ENCODE measurements at regions not wholly inside any gene's neighbourhood (a gene's known extent, or its start where the extent isn't known, plus 50 kb on each side); places are given as distances from the start of the nearest gene placed in this dataset.

GRCh38 chr2:196224756-196225155, 53.4 kb upstream of the STK17B start:
- no peak for DNase-seq

DNA sequence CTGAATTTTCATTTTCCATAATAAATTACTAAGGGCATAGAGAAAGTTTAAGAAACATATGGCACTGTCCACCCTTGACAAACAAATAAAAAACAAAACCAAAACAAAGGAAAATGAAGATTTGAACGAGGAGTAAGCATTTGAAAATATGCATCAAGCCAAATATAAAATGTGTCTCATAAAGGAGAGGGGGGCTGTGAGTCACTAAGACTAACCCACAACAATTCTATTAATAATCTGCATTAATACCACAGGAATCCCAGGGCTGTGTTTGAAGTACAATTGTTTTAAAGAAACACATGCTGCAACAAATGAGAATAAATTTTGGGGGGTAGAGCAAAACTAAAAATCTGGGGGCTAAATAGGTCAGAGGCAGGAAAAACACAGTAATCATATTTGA, 53.8 kb upstream of the STK17B start:
- DNase-seq, result no peak

- no peak for DNase-seq
Measured at GRCh38 chr2:196226058-196226706, 54.8 kb upstream of the STK17B start.

DNA sequence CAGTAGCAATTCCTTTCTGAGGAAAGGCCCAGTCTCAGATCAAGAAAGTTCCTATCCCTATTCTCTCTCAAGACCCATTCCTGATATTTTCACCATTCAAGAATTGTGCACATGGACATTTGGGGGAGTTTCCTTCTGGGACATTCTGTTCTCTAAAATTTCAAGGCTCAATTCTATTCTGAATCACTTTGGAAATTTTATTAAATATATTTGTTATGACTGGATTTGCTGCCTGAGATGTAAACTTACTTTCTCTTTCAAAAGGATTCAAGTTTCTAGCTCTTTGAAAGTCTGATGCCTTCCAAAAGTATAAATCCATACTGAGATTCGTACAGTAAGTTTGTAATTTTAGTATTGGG, 55.3 kb upstream of the STK17B start:
- no peak for DNase-seq

DNA sequence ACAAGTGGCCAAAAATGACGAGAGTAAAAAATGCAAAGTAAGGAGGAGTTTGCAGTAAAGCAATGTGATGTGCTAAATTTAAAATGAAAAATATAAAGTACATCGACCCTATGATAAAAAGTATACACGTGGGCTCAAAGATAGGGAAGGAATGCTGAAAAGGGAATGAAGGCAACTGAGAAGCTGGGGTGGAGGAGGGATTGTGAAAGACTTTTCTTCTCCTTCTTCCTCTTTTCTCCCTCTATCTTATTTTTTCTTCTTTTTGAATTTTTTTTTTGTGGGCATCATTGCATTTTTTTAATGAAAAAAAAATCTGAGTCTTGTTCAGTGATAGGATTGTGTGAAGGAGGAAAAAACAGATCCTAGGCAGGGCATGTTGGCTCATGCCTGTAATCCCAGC, 57.6 kb upstream of the STK17B start:
- no peak for DNase-seq

GRCh38 chr2:196230061-196230854, 58.9 kb upstream of the STK17B start:
- no peak for DNase-seq

GRCh38 chr2:196233021-196233804, 61.8 kb upstream of the STK17B start:
- no peak for DNase-seq

DNA sequence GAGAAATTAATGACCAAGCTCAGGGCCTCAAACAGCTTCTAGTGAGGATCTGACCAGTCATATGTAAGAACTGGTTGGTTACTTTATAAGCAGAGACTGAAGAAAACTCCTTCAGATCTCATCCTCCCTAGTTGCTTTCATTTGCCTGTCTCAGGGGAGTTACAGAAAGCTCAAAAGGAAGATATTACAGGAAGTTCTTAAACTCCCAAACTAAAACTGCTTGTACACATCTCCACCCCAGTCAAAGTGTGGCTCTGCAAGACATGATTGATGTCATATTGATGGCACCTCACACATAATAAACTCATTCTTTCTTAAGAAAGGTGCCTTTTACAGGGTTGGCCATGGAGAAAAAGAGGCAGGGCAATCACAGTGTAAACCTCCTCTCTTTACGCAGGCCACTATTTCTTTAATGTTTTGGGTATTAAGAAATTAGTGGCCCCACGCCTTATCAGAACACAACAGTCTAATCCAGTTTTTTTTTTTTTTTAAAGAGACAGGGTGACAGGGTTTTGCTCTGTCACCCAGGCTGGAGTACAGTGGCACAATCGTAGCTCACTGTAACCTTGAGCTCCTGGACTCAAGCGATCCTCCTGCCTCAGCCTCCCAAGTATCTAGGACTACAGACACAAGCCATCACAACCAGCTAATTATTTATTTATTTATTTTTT, 62.6 kb upstream of the STK17B start:
- no peak for DNase-seq

DNA sequence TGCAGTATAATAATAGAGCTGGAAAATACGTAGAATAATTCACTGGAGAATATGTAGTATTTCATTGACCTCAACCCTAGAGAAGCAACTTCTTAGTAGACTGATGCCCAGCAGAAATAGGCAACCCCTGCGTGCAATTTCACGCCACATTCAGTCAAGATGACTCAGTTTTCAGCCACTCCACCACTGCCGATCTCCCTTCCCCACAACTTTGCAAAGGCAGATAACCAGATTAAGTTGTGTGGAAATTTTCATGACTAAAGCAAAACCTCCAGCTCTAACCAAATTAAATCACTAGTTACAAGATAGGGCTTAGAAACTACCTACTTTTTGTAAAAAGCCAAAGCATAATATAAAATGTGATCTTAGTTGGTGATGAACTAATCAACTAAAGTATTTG, 63.3 kb upstream of the STK17B start:
- DNase-seq, result no peak

DNA sequence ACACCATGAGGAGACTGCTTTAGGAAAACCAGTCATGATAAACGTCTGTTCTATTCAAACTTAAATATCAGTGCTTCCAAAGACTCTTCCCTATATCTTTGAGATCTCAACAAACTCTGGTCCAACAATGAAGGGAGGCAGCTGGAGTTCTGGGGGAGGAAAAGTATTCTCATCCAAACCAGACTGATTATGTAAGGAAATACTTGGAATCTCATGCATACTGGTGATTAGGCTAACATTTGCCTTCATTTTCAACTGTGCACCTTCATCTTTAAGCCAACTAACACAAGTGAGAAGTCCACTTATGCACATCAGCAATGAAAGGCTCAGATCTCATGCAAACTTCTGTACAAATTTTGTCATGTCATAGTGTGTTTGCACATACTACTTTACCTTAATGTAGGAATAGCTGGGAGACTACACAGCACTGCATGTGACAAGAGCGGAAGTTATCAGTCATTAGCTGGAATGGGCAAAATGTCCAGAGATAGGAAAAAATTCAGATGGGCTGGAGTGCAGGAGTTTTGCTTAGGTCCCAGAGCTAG, 67.5 kb upstream of the STK17B start:
- DNase-seq, result no peak

DNA sequence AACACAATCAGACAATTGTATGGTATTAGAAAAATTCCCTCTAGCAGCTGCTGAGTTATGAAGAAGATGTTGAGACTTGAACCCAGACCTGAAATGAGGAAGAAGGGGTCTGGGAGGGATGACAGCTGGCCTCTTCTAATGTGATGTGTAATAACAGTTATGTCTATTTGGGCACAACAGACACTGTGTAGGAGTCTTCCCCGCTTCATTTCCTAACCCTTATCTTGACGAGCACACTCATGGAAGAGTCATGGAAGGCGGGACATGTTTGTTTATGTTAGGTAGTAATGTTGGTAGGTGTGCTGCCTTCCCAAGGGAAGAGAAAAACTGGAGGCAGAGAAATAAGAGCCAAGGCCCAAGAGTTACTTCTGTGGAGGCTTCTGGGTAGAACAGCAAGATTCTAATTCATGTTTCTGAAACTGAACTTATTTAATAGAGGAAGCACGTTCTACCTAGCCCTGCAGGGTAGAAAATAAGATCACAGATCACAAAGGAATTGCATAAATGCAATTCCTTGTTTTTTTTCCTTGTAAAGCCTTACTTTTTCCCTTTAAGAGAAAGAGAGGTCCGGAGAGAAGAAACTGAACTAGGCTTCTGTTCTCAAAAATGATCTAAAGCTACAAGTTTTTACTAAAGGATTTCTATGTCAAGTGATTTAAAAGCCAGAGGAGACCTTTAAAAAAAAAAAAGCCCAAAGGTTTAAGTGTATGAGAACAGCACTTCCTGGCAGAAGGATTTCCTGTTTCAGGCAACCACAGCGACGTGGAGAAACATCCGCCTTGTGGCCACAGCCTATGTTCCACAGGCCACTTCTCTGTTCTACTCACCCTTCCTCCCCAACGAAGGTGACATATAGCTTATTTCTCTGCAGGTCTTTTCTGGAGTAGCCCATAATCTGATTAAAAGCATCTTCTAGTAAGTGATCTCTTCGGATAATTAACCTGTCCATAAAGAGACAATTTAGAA, 68.5 kb upstream of the STK17B start:
- peak in 1 of 2 experiments; percentile 20 for DNase-seq

- no peak for DNase-seq
Measured at GRCh38 chr2:196241175-196241574, 69.8 kb upstream of the STK17B start.

GRCh38 chr2:196242131-196242620, 70.8 kb upstream of the STK17B start:
- no peak for DNase-seq

GRCh38 chr2:196244516-196244915, 73.1 kb upstream of the STK17B start:
- DNase-seq, result no peak

- no peak for DNase-seq
Measured at GRCh38 chr2:196244966-196245365, 73.6 kb upstream of the STK17B start.

GRCh38 chr2:196245378-196246140, 74.2 kb upstream of the STK17B start:
- DNase-seq, result no peak

GRCh38 chr2:196247114-196247975, 76.0 kb upstream of the STK17B start:
- no peak for DNase-seq

GRCh38 chr2:196247976-196248280, 76.5 kb upstream of the STK17B start:
- DNase-seq, result no peak

GRCh38 chr2:196248467-196249094, 77.2 kb upstream of the STK17B start:
- no peak for DNase-seq

DNA sequence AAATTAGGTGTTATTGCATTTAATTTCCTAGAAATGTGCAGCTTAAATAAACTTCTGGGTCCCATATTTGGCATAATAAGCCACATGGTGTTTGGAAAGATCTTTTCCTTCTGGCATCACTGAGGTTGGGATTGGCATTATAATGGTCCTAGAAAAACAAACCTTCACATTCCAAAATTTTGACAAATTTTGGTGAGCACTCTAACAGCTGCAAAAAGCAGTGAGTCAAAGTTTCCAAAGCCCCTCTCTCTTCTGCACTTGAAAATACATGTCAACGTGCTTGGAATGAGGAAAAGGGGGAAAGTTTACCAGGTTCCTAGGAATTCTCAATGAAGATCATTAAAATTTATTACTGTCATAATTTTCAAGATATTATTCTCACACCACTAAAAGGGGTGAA, 77.8 kb upstream of the STK17B start:
- no peak for DNase-seq

Measured in SW 1271 (cell line).